GM18867 (cell line): ENCODE measurements at regions not wholly inside any gene's neighbourhood (a gene's known extent, or its start where the extent isn't known, plus 50 kb on each side); places are given as distances from the start of the nearest gene placed in this dataset.
"Not testable (repeated sequence)": the region's sequence is repeated elsewhere in the genome, so short reads cannot be mapped to it uniquely, and the experiment has no call there.

ENCODE experiments used
- ATAC-seq: cut with Tn5 transposase; IDR thresholded peaks from one replicate; pipeline ENCODE4 v1.9.1; 2021; ENCODE audit warnings: mild to moderate bottlenecking, moderate library complexity; ENCODE audit not compliant: unreplicated experiment

DNA sequence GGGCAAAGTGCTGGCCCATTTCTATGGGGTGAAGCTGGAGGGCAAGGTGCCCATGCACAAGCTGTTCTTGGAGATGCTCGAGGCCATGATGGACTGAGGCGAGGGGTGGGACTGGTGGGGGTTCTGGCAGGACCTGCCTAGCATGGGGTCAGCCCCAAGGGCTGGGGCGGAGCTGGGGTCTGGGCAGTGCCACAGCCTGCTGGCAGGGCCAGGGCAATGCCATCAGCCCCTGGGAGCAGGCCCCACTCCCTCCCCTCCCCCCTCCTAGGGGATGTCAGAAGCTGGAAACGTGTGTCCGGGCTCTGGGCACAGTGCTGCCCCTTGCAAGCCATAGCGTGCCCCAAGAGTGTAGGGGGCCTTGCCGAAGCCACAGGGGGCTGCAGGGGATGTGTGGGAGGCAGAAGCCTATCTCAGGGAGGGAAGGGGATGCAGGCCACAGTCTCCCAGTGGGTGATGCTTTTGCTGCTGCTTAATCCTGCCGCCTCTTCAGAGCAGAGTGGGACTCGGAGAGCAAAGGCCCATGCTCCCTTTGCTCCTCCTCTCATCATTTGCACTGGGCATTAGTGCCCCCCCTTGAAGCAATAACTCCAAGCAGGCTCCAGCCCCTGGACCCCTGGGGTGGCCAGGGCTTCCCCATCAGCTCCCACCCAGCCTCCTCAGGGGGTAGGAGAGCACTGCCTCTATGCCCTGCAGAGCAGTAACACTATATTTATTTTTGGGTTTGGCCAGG is 85.2 kb downstream of the MRPL57 start:
- ATAC-seq, result not testable (repeated sequence)

DNA sequence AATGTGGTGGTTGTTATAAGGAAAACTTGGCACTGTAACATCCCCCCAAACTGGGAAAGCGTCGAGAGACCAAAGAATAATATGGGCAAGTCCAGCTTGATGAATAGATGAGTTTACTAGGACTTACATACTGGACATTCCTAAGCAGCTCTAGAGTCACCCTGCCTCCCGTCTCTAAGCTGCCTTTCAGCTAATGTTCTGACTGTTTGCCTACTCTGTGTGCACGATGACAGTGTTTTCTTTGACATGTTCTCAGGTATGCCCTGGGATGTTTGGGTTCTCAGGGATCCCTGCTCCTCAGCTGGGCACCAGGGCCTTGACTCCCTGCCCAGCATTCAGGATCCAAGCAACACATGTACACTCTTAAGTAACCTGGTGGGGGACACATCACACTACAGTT is 87.5 kb downstream of the MRPL57 start:
- ATAC-seq, result not testable (repeated sequence)

DNA sequence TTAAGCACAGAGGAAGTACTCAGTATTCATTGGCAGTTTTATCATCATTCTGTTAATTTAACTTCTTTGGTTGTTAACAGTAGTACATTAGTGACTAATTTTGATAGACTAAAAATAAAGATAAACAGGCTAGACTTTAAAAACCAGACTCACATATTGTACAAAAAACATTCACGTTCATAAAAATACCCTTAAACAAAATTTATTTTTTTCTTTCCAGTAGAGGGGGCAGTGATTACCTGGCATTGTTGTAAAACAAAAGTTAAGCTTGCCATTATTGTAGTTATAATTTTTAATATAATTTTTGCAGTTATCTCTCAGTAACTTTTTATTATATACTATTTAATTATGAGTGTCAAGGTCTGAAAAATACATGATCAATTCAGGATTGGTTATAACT is 92.0 kb downstream of the MRPL57 start:
- not testable (repeated sequence) for ATAC-seq

DNA sequence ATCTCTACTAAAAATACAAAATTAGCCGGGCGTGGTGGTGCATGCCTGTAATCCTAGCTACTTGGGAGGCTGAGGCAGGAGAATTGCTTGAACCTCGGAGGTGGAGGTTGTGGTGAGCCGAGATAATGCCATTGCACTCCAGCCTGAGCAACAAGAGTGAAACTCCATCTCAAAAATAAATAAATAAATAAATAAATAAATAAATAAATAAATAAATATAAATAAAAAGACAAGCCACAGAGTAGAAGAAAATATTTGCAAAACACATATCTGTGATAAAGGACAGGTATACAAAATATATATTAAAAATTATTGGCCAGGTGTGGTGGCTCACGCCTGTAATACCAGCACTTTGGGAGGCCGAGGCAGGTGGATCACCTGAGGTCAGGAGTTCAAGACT is 96.0 kb downstream of the MRPL57 start:
- ATAC-seq, result not testable (repeated sequence)

DNA sequence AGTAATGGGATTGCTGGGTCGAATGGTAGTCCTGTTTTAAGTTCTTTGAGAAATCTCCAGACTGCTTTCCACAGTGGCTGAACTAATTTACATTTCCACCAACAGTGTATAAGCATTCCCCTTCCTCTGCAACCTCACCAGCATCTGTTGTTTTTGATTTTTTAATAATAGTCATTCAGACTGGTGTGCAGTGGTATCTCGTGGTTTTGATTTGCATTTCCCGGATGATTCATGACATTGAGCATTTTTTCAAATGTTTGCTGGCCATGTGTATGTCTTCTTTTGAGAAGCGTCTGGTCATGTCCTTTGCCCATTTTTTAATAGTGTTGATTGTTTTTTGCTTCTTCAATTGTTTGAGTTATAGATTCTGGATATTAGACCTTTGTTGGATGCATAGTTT is 98.0 kb downstream of the MRPL57 start:
- ATAC-seq, result not testable (repeated sequence)

DNA sequence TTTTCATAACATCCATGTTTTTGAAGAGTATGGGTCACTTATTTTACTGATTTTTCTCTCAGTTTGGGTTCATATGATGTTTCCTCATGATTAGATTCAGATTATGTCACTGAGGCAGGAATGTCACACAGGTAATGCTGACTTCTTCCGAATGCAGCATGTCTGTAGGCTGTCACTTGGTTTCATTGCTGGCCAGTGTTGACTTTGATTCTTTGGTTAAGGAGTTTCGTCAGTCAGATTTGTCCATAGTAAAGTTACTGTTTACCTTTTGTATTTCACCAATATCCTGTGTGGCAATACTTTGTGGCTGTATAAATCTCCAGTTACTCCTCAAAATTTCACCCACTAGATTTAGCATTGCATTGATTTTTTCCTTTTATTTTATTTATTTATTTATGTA is 105.6 kb downstream of the MRPL57 start:
- no peak for ATAC-seq

DNA sequence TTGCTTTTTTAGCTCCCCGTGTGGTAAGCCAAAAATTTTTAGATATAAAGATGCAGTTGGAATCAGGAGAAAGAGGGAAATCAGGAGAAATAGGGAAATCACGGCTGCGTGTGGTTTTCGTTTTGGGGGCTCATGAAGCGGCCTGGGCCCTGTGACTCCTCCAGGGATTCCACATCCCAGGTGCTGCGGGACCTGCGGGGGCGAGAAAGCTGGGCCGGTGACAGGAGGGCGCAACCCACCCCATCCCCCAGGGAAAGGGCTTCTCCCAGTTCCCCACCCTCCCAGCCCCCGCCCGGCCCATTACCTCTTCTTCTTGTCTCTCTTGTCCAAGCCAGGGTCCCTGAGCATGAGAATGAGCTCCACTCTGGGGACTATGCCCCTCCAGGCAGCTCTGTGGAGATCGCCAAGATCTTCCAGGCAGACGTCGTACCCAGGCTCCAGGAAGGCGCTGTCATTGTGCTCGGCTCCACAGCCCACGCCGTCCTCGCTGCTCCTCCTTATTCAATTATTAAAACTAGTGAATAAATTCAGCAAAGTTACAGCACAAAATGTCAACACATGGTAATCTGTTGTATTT is 111.0 kb downstream of the MRPL57 start:
- no peak for ATAC-seq

DNA sequence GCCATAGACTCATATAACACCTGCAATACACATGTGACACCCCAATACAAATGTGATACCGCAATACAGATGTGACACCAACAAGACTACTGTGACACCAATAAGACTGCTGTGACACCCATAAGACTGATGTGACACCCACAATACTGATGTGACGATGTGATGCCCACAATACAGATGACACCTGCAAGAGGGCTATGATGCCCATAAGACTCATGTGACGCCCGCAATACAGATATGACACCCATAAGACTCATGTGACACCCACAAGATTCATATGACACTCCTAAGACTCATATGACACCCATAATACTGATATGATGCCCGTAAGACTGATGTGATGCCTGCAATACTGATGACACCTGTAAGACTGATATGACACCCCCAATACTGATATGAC is 113.0 kb downstream of the MRPL57 start:
- no peak for ATAC-seq

DNA sequence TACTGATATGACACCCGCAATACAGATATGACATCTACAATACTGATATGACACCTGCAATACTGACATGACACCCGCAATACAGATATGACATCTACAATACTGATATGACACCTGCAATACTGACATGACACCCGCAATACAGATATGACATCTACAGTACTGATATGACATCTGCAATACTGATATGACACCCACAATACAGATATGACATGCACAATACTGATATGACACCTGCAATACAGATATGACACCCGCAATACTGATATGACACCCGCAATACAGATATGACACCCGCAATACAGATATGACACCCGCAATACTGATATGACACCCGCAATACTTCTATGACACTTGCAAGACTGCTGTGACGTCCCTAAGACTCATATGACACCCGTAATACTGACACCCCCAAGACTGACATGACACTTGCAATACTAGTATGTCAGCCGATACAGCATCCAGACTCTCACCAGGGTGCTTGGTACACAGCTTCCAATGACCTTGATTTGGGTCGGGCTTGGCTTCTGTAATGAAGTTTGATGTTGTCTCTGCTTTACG is 114.1 kb downstream of the MRPL57 start:
- ATAC-seq, result not testable (repeated sequence)

DNA sequence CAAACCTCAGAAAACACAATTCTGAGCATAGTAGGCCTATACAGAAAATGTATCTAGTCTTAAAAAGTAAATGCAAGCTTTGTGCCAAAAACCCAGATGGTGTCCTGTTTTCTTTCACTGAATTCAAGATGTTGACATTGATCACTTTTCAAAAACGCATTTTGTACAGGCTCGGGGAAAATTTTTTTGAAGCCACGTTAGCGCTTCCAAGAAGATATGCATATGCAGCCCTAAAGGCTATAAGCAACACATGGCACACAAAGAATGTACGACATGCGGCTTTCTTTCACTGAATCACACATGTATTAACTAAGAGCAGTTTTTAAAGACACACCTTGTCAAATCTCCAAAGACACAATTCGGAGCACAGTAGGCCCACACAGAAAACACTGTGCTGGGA is 115.4 kb downstream of the MRPL57 start:
- no peak for ATAC-seq

DNA sequence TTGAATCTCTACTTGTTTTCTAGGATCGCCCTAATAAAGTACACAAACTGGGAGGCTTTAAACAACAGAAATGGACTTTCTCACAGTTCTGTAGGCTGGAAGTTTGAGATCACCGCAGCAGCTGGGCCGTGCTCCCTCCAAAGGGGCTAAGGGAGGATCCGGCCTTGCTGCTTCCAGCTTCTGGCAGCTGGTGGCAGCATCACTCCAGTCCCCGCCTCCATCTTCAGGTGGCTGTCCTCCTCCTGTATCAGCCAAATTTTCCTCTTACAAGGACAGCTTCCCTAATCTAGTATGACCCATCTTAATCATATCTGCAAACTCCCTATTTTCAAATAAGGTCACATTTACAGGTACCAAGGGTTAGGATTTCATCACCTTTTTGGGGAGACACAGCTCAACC is 120.5 kb downstream of the MRPL57 start:
- ATAC-seq, result peak; percentile 24

DNA sequence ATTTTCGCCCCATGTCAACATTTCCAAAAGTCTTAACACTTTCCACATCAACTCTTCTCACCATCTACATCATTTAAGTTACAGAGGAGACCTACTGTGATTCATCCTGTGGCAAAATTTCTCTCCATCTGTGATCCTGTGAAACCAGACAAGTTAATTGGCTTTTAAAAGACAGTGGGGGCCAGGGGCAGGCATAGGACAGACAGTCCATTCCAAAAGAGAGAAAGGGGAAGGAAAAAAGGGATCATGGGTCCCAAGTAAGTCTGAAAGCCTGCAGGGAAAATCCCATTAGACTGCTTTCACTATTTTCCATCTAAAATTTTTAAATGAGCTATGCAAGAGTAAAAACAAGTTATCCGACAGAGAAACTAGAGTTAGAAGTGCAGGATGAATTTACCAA is 121.0 kb downstream of the MRPL57 start:
- no peak for ATAC-seq

DNA sequence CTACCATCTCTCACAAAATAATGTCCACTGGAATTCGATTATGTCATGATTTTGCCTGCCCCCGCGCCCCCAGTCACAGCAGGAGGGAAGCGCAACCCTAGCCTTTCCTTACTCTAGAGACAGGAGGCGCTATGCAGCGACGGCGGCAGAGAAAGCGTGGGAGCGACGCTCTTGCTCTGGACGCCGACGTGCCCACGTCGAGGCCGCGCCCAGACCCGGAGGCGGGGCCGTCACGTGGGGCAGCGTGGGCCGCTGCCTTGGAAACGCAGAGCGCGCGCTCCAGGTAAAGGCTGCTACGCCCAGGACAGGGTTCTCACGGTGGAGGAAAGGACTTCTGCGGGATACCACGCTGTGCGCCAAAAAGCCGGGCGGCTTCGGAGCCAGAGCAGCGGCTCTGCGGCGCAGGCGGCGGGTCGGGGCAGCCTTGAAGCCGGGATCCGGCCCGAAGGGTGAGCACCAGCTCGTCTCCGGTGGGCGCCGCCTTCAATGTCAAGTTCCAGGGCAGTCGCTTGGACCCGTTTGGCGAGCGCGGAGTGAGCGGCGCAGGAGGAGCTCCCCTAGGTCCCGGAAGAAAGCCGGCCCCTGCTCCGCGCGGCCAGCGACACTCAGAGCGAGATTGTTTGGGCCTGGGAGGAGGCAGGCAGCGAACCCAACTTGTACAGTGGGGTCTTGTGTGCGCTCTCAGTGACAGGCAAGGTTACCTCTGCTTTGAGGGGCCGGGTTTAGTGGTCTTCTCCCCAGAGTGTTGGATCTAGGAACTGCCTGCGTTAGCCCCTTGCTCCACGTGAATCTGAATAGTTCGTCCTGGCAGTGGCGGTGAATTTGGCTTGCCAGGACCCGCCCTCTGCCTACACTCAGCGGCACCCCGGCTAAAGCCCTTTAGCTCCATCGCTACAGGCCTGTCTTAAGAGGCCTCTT is 121.7 kb downstream of the MRPL57 start:
- ATAC-seq, result peak; percentile 96

DNA sequence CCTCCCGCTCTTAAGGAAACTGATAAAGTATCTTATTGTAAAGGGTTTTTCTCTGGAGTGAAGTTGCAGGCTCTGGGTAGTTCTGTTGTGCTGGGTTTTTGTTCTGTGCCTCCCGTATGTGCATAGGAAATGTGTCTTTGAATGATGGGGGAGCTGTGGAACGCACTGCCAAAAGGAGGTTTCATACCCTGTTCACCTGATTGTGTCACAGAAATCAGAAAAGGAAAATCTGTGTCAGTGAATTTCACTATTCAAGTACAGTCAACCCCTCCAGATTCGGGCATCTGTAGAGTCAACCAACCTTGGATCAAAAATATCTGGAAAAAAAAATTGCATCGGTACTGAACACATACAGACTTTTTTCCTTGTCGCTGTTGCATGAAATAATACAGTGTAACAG is 127.8 kb downstream of the MRPL57 start:
- ATAC-seq, result no peak

DNA sequence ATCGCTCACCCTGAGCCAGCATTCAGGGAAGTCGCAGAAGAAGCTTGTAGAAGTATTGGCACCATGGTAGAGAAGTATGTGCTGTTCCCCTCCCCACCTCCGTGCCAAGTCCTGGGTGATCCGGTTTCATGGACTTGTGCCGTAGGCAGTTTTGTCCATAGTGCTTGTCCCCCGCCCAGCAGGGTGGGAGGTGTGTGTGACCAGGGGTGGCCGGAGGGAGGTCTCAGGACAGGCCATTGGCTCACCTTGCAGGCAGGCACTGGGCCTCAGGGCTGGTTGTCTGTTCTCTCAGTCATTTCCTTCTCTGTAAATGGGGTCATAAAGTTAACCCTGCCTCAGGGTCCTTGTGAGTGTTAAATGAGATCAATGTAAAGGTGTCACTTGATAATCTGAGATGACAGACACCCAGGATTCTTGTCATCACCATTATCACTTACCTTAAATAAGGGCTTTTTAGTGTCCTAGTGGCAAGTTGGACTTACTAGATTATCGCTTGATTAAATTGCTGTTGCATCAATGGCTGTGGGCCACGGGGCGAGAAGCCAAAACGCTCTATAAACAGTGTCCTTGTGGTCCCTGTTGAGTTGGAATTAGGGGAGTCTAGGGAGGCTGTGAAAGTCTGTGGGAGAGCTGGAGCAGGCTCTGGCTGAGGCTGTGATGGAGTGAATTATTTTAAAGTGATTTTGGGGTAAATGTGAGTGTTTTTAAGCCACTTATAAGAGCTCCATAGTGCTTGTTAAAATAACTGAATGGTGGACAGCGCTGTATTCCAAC is 130.0 kb downstream of the MRPL57 start:
- not testable (repeated sequence) for ATAC-seq

DNA sequence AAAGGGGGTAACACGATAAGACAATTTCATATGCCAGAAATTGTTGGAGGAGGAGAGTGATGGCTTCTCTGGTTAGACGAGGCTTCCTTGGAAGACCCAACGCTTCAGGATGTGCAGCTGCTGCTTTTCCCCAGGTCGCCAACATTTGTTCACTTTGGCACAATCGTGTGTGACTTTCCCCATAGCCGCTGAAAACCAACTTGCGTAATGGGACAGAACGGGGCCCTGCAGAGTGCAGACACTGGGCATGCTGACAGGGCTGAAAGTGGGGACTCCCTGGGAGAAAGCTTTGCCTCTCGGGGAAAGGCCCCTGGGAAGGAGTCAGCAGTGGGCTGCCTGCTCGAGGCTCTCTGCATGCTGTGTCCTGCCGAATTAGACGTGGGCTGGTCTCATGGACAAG is 130.7 kb downstream of the MRPL57 start:
- not testable (repeated sequence) for ATAC-seq

DNA sequence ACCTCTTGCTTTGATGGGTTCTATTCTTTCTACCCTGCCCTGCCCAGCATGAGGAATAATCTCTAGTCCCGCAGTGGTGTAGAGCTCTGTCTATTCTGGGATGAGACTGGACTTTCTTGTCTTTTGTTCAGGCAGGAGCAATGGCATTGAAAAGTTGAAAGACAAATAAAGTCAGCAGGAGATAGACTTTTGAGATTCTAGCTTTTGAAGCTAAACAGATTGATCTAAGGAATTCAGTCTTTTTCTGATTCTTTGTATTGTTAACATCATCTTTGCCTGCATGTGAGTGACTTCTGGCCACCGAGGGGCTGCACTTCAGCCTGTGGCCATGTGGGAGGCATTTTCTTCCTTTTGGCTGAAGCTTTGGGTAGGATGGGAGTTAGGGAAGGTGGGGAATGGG is 132.4 kb downstream of the MRPL57 start:
- ATAC-seq, result no peak

DNA sequence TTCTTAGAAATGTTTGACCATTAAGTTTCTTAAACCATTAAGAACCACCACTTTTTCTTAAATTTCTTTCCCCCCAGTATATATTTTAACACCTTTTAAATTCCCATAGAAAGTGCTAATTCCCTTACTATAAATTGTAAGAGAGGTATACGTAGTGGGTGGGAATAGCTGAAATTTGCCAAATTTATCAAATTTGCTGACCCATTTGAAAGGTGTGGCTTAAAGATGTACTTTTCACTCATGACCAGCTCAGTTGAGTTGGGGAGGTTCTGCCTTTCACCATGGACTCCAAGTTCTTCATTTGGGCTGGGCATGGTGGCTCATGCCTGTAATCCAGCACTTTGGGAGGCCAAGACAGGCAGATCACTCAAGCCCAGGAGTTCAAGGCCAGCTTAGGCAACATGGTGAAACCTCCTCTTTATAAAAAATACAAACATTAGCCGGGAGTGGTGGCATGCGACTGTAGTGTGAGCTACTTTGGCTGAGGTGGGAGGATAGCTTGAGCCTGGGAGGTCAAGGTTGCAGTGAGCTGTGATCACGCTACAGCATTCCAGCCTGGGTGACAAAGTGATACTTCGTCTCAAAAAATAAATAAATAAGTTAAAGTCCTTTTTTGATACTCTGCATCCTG is 133.2 kb downstream of the MRPL57 start:
- no peak for ATAC-seq

DNA sequence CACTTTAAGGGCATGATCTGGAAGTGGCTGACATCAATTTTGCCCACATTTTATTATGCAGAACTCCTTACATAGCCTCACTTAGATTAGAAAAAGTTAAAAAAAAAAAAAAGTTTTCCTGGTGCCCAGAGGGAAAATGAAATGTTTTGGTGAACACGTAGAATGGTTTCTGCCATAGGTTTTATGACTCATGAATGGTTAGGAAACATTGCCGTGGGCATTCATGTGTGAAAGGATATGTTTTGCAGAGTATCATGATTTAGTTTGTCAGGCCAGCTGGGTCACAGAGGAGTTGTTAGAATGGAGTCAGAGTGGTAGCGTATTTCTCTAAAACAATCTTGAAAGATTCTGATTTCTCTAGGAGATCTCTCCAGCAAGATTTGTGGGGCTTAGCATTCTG is 133.8 kb downstream of the MRPL57 start:
- no peak for ATAC-seq

DNA sequence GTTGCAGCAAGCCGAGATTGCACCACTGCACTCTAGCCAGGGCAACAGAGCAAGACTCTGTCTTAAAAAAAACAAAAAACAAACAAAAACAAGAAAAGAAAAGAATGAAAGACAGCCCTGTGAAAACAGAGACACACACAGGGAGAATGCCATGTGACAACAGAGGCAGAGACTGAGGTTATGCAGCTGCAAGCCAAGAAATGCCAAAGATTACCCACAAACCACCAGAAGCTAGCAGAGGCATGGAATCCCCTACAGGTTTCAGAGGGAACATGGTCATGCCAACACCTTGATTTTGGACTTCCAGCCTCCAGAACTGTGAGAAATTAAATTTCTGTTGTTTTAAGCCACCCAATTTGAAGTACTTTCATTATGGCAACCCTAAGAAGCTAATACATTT is 138.5 kb downstream of the MRPL57 start:
- not testable (repeated sequence) for ATAC-seq
